ENCODE measurements at regions not wholly inside any gene's neighbourhood (a gene's known extent, or its start where the extent isn't known, plus 50 kb on each side); places are given as distances from the start of the nearest gene placed in this dataset.
"Not testable (repeated sequence)": the region's sequence is repeated elsewhere in the genome, so short reads cannot be mapped to it uniquely, and the experiment has no call there.

DNA sequence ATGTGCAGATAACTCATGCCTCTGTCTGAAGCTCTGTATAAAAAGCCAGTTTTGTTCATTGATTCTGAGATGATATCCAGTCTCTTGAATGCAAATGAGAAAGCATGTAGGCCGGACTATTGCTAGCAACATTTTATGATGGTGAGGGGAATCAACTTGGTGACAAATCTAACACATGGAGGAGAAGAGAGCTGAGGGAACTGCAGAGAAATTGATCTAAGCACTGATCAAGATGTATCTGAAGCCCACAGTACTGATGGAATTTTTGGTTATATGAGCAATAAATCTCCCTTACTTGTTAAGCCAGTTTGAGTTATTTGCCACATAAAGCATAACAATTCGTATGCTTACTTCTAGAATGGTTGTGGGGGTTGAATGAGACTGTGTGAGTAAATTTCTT, 295.6 kb upstream of the DDHD1 start:
- DNase-seq = no peak

GRCh38 chr14:53444677-53445312, 291.7 kb upstream of the DDHD1 start:
- DNase-seq = no peak

DNA sequence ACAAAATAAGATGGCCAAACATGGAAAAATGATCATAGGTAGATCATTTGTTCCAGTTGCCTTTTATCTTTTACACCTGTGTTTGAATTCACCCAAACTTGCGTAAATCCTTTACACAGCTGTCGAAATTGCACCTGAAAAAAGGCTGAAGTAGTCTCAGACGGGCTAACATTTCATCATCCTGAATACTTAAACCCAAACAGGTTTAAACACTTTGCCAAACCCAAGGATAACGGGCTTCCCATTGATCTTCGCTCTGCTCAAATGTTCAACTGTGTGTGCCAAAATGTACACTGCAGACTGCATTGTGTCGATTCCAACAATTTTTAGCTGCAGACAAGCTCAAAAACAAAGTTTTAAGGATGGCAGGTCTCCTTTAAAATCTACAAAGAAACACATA, 288.7 kb upstream of the DDHD1 start:
- no peak for DNase-seq

- no peak for DNase-seq
These were observed 284.7 kb upstream of the DDHD1 start for GRCh38 chr14:53437858-53438257.

DNA sequence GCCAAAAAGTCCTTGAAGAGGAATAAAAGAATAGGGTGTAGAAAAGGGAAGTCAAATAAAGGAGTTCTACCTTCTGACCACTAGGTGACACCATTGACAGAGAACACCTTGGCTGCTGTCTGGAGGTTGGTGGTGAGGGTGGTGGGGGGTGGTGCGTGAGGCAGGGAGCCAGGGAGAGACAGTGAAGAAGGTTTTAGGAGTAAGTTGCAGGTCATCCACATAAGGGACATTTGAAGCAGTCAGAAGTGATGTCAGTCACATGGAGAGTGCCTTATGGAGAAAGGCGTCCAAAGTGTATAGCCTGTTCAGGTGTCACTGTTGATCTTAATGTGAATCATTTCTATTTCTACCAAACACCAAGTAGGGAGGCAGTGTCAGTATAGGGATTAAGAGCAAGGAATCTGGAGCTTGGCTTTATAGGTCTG, 279.3 kb upstream of the DDHD1 start:
- peak; percentile 11 for DNase-seq

DNA sequence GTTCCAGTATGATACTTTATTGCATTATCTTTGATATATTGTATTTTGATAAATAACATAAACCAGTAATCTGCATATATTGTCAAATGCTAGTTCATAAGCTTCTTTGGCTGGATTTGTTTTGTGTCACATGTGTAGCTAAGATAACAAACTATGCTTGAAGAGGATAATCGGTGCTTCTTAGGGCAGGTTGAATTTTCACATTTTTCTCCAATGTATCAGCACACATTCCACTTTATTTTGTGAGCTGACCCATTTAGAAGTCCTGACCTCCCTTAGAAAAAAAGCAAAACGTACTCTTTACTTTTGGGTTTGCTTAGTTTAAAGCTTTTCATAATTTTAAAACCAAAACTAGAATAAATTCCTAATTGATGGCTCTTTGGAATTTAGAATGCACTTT, 277.7 kb upstream of the DDHD1 start:
- no peak for DNase-seq

DNA sequence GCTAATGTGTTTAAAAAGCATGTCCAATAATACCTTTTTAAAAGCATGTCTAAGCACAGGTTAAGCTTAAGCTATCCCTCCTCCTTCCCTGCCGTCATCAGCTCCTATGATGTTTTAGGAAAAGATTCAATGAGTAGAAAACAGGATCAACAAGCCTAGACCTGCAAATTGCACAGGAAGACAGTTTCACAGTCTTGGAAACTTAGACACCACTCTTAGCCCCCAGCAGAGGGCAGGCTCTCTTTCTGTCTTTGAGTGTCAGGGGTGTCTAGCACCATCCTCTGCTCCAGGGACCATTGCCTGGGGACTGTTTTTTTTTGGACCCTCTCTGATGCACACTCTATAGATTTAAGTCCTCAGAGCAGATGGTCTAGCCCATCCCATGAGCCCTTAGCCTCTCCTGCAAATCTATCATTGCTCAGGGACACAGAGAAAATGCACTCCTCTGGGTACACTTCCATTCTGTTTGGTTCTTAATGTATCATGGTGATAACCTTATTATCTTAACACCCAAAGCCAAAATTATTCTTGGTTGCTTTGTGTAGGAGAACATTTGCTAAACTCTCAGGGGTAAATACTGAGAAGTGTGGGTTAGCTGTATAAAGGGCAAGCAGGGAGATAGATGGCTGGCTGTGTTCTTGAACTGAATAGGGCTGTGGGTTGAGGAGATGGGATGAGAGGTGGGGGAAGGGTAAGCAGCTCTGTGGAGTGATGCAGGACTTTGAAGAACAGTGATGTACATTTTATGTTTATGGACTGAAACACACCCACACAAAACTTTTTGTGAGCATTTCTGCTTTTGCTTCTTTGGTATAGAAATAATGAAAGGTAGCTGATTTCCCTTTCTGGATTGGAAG, 259.9 kb upstream of the DDHD1 start:
- DNase-seq = no peak

DNA sequence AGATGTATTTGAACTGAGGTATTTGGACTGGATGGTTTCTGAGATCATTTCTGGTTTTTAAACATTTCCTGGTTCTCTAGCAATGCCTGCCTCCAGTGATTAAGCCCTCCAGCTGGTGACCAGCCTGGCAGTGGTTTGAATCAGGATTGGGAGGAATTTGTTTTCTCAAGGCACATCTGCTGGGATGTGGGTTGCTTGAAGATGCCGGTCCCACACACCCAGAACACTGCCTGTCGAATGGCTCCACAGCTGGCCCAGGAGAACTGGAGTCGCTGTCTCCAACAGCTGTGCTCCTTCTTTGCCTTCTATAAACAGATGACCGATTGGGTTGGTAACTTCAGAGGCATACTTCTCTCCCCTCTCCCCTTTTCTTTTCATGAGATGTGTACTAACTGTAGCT, 258.0 kb upstream of the DDHD1 start:
- DNase-seq = no peak

GRCh38 chr14:53409969-53410368, 256.8 kb upstream of the DDHD1 start:
- DNase-seq = no peak

DNA sequence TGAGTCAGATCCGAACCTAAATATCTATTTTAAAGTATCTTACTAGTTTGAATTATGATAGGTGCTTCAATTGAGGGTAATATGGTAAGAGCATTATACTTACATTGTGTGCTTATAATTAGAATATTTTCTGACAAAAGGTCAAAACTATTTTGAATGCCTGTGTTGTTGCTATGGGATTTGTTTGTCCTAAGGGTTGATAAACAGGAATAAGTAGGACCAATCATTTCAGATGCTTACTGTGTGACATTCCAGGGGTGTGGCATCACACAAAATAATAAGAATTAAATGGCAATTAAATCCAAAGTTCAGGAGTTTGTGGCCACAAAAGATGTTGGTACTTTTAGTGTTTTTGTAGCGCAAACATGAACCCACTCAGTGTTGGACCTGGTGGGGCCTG, 256.2 kb upstream of the DDHD1 start:
- no peak for DNase-seq

DNA sequence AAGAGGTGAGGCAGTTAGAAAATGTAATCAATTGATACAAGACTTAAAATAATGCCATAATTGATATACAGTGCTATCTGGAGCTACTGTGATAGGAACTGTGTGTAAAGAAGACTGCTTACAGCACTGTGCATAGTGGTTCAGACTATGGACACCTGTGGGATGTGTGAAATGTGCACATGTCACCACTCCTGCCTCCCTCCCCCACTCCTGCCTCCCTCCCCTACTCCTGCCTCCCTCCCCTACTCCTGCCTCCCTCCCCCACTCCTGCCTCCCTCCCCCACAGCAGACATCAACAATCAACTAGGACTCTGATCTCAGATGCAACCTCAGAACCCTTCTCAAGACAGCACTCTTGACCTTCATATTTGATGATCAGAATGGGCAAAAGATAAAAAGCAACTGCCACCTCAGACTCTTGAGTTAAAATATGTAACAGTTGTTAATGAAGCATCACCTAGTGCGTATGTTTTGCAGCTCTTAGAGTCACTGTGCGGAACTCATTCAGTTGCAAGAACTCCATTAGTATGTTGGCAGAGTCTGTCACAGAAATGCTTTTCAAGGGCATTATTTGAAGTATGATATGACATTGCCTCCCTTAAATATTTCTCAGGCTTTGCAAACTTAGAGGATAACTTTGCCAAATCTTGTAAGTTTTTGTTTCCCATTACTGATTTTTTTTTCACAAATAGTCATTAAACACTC, 255.2 kb upstream of the DDHD1 start:
- DNase-seq = no peak

- no peak for DNase-seq
These were observed 253.4 kb upstream of the DDHD1 start for GRCh38 chr14:53406519-53406918.

DNA sequence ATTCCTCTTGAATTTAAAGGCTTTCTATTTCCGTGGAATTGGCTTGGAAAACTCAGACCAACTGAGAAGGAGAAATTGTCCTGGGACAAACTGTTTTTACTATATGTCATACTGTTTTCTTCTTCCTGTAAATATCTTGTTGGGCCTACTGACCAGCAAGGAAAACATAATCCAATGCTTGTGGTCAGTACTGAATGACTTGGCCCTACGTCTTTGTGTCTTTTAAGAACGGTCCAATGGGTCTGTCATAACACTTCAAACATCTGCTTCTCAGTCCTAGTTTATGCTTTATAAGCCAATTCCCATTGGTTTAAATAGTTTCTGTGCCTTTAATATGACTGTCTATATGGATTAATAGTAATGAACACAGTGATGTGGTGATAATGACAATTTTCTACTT, 248.5 kb upstream of the DDHD1 start:
- DNase-seq = no peak

- DNase-seq = no peak
These were observed 245.9 kb upstream of the DDHD1 start for GRCh38 chr14:53399057-53399456.

DNA sequence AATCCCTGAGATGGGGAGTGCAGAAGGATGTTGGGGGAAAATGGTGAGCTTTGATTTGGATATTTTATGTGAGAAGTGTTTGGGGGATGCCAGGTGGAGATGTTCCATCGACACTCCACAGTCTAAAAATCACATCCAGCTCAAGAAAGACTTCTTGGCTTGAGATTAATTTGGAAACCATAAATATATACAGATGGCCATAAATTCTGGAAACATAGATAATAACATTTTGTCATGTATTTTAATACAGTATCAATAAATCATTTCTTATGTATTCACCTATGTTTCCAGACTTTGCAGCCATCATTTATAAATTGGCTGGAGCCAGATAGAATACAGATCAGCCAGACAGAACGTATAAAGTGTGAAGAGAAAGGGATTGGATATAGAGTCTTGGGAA, 245.5 kb upstream of the DDHD1 start:
- no peak for DNase-seq

DNA sequence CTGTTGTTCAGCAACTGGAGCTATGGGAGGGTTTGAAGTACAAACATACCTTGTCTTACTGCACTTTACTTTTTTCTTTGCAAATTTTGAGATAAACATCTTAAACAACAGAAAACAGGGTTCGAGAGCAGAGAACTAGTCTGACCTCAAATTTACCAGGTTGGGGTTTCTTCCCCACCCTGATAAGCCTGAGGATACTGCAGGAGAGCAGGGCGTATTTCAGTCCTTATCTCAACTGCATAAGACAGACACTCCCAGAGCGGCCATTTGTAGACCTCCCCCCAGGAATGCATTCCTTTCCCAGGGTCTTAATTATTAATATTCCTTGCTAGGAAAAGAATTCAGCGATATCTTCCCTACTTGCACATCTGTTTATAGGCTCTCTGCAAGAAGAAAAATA, 242.1 kb upstream of the DDHD1 start:
- DNase-seq = not testable (repeated sequence)

DNA sequence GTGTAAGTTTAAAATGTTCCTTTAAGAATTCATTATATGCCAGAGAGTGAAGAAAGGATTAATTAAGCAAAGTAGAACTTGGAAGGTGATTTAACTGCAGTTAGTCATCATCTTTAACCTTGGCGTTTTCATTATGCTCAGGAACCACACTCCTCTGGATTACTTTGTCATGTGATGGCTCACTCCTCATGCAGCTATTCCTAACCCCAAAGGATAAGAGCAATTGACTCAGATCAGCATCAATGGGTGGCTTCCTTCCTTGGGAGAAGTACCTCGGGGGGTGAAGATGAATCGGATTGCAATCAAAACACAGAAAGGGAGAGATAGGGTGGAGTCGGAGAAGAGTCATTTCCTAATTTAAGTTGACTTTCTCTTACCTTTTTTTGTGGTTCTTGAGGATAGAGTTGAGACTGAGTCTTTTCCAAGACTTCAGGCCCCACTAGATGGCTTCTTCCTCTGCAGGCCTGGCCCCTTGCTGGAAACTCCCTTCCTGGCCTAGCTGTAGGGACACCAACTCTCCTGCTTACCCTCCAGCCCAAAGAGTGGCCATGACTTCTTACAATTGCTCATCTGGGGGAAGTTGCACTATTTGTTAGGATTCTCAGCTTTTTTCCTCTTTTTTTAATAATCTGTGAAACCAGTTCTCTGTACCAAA, 238.6 kb upstream of the DDHD1 start:
- no peak for DNase-seq

- no peak for DNase-seq
These were observed 238.0 kb upstream of the DDHD1 start for GRCh38 chr14:53391156-53391555.

- no peak for DNase-seq
These were observed 236.9 kb upstream of the DDHD1 start for GRCh38 chr14:53390008-53390407.

GRCh38 chr14:53389202-53389601, 236.1 kb upstream of the DDHD1 start:
- DNase-seq = no peak

- no peak for DNase-seq
These were observed 233.2 kb upstream of the DDHD1 start for GRCh38 chr14:53386362-53386761.

- DNase-seq = no peak
These were observed 231.4 kb upstream of the DDHD1 start for GRCh38 chr14:53384536-53384935.

- no peak for DNase-seq
These were observed 230.9 kb upstream of the DDHD1 start for GRCh38 chr14:53384073-53384472.

Data from retina (tissue), 1 donor.